NT2/D1 (cell line): ENCODE measurements at regions not wholly inside any gene's neighbourhood (a gene's known extent, or its start where the extent isn't known, plus 50 kb on each side); places are given as distances from the start of the nearest gene placed in this dataset.

ENCODE experiments used
- SUZ12 ChIP-seq: IDR thresholded peaks from 2 replicates; pipeline ENCODE4 v1.6.1; 2011; ENCODE audit not compliant: insufficient read length, insufficient read depth; ENCODE audit errors: extremely low read depth
- ZNF274 ChIP-seq: IDR thresholded peaks from 2 replicates; pipeline ENCODE4 v1.6.1; 2011; ENCODE audit warnings: mild to moderate bottlenecking, low read depth, low read length

- TF ChIP-seq ZNF274 (no peak), SUZ12 (no peak)
Observed at GRCh38 chr18:22709288-22710060, 223.7 kb upstream of the RBBP8 start.
